ENCODE measurements at regions not wholly inside any gene's neighbourhood (a gene's known extent, or its start where the extent isn't known, plus 50 kb on each side); places are given as distances from the start of the nearest gene placed in this dataset.
"Not testable (repeated sequence)": the region's sequence is repeated elsewhere in the genome, so short reads cannot be mapped to it uniquely, and the experiment has no call there.

DNA sequence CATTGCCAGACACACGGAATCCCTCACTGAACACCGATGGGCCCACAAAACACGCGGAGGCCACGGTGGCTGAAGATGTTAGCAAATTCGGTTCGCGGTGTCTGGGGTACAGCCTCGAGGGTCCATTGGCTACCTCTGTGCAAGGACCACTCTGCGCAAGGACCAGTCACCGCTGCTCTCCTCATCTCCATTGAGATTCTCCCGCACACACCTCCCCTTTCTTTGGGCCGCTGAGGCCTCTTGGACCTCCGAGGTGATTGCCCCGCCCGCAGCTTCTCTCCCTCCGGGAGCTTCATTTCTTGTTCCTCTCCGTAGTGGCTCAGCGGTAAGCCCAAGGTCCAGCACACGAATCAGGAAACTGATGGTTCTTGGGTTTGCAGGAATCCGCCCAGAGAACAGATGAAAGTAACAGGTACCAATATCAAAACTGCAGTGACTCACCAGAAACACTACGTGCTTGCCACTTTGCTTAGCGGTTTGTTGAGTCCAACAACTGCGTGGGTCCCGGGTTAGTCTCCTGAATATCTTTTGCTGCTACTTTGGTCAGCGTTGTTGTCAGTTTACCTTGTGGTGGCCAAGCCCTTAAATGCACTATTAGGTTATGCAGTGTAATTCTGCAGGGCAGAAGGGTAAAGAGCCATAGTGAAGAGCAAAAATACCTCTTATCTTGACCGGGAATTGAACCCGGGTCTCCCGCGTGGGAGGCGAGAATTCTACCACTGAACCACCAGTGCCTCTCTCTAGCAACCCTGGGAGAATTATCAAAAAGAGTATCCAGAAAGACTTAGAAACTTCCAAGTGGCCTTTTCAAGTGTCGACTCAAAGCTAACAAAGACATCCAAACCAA lies 126.8 kb downstream of the PPIAL4A start:
- TF ChIP-seq, protein P1, sequence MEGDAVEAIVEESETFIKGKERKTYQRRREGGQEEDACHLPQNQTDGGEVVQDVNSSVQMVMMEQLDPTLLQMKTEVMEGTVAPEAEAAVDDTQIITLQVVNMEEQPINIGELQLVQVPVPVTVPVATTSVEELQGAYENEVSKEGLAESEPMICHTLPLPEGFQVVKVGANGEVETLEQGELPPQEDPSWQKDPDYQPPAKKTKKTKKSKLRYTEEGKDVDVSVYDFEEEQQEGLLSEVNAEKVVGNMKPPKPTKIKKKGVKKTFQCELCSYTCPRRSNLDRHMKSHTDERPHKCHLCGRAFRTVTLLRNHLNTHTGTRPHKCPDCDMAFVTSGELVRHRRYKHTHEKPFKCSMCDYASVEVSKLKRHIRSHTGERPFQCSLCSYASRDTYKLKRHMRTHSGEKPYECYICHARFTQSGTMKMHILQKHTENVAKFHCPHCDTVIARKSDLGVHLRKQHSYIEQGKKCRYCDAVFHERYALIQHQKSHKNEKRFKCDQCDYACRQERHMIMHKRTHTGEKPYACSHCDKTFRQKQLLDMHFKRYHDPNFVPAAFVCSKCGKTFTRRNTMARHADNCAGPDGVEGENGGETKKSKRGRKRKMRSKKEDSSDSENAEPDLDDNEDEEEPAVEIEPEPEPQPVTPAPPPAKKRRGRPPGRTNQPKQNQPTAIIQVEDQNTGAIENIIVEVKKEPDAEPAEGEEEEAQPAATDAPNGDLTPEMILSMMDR (conservative IDR thresholded peaks at IDR 0.05; ENCODE audit: low read depth, low read length), result not testable (repeated sequence)
- not testable (repeated sequence) for TF ChIP-seq EZH2 (IDR thresholded peaks at IDR 0.05; ENCODE audit: low read length, unreplicated experiment)

Measured in PC-3 (cell line).